GM18520 (cell line): ENCODE measurements at regions not wholly inside any gene's neighbourhood (a gene's known extent, or its start where the extent isn't known, plus 50 kb on each side); places are given as distances from the start of the nearest gene placed in this dataset.

ENCODE experiments used
- ATAC-seq: cut with Tn5 transposase; IDR thresholded peaks from one replicate; pipeline ENCODE4 v1.9.1; 2021; ENCODE audit not compliant: unreplicated experiment

GRCh38 chr9:26579056-26579455 is 313.5 kb downstream of the CAAP1 start:
- no peak for ATAC-seq

DNA sequence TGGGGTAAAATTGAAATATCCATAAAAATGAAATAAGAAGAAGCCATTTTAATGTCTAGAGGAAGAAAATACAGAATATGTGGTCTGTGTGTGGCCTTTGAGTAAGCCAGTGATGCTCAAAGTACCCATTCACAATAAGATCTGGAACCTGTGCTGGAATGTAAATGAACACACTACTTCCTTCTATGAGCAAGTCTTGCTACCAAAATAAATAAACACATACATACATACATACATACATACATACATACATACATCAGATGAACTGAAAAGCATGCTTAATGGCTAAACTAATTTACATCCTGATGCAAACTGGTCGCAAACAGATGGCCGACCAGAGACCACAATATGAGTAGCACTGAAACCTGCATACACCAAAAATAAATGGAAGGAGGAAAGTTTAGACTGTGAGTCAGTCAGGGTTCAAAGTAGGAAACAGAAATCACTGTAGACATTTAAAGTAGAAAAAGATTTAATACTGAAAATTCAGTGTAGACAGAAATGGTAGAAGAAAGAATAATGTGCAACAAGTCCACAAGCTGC is 317.6 kb downstream of the CAAP1 start:
- no peak for ATAC-seq

GRCh38 chr9:26574256-26574655 is 318.3 kb downstream of the CAAP1 start:
- ATAC-seq = no peak

DNA sequence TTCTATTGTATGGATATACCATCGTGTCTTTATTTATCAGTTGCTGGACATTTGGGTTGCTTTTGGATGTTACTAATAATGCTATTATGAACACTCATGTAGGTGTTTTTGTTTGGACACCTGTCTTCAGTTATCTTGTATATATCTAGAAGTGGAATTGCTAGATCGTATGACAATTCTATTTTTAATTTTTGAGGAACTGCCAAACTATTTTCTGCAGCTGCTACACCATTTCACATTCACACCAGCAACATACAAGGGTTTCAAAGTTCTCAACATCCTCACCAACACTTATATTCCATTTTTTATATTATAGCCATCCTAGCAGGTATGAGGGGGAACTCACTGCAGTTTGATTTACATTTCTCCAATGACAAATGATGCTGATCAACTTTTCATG is 324.6 kb downstream of the CAAP1 start:
- no peak for ATAC-seq

GRCh38 chr9:26566141-26566540 is 326.5 kb downstream of the CAAP1 start:
- ATAC-seq = no peak

DNA sequence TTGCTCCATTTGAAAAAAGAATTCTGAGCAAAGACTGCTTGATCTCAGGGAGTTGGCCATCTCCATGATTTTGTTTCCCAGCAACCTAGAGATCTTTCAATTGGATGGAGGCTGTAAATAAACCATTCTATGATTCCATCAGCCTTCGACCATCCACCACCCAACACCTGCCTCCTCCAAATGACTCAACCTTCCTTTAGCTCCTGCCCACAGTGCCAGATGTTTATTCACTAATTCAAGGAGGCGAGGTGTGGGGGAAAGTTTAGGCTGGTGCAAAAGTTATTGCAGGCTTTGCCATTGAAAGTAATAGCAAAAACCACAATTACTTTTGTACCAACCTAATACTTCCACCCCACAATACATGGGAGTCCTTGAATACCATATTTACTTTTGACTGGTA is 327.5 kb downstream of the CAAP1 start:
- ATAC-seq = no peak

DNA sequence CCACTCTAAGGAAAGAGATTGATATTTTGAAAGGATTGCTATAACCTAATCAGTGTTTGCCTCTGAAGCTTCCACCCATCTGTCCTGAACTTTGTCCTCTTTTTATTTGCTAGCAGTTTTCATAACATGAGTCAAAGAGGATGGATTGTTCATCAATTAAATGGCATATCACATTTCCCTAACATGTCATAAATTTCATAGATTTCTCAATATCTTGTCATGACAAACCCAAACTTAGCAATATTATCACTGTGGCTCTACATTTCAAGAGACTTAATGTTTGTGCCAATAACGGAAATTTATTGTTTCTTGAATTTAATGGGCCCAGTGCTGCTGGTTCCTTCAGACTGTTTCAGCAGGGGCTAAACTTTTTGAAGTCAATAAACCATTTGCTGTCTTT is 330.3 kb downstream of the CAAP1 start:
- ATAC-seq = no peak

DNA sequence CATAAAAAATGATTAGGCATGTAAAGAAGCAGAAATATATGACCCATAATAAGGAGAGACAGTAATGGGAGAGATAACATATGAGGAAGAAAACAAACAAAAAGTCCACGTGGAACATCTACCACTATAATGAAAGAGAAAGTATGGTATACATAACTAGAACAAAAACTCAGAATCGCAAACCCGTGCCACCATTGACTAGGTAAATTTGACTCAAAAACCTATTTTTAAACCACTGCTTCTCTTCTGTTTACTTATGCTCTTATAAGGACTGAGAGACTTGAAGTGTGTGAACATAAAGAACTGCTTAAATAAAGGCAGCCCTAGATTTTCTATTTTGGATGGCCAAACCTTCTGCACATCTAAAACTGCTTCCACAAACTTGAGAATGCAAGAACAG is 330.7 kb downstream of the CAAP1 start:
- ATAC-seq = no peak

DNA sequence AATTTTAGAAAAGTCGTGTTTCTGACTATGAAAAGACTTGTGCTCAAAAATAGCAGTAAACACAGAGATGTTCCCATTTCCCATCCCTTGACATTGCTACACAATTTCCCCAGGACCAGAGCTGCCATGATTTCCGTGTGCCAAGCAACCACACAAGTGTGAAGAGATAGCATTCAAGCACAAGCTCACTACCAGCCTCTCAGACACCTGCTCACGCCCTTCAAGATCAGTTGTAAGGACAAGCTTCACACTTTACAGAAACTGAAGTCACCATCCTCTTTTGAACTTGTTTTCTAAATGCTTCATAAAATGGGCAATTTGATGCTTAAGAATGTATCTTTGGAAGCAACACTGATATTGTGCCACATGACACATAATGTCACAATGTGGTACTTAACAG is 333.1 kb downstream of the CAAP1 start:
- ATAC-seq = no peak

- ATAC-seq = no peak
Measured at GRCh38 chr9:26551971-26552370, 340.6 kb downstream of the CAAP1 start.

- no peak for ATAC-seq
Measured at GRCh38 chr9:26551451-26551850, 341.2 kb downstream of the CAAP1 start.

DNA sequence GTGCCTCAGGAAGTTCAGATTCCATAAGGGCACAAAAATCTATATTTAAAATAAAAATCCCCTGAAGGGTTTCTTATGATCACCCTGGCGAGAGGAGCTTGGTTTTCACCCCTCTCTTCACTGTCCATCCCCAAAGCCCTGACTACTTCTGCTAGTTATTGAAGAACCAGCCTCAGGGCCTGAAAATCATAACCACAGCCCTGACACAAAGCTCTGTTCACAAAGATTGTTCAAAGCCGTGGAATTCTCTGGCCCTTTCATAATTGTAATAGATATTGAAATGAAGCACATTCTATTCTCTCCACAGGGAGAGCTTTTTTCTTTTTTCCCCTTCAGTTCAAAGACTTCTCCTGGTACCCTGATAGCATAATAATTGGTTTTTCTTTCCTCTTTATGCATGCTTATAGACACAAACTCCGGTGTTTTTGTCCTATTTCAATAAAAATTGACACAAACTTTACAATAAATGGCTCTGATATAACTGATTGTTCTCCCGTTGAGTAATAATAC is 343.8 kb downstream of the CAAP1 start:
- ATAC-seq = no peak

DNA sequence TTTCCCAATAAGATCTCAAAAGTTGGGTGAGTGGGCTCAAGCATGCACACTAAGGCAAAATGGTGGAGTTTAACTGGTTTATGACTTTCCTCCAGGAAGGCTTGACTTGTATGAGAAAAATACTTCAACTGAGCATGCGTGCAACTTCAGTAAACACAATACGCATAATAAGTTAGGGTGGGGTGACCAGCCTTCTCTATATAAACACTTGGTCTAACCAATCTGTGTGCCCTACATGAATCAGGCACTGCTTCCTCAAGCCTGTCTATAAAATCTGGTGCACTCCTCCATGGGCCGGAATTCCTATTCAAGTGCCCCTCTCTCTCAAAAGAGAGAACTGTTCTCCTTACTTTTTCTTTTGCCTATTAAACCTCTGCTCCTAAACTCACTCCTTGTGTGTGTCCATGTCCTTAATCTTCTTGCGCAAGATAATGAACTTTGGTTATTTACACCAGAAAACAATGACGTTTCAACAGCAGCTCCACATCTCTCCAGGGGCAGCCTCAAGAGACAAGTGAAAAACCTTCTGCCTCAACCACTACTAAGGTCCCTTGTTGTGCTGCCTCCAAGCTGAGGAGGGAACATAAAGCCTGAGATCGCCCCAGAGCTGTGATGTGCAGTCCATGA is 352.6 kb downstream of the CAAP1 start:
- no peak for ATAC-seq

DNA sequence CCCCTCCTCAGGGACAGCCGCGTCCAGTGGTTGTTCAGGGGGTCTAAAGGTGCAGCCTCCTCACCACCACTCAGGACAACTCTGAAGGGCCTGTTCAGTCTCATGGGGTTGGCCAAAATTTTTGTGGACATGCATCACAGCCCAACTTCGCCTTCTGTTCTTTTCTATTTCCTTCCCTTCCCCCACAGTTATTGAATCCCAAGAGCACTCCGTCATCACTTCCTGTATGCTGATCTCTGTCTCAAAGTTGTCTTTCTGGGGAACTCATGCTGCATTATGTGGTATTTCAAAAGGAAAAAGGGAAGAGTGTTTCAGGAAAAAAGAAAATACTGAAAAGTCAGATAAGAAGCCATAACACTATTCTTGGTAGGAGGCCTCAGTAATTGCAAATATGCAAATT is 355.4 kb downstream of the CAAP1 start:
- ATAC-seq = no peak

- no peak for ATAC-seq
Measured at GRCh38 chr9:26535151-26535550, 357.5 kb downstream of the CAAP1 start.

- no peak for ATAC-seq
Measured at GRCh38 chr9:26530841-26531240, 361.8 kb downstream of the CAAP1 start.

DNA sequence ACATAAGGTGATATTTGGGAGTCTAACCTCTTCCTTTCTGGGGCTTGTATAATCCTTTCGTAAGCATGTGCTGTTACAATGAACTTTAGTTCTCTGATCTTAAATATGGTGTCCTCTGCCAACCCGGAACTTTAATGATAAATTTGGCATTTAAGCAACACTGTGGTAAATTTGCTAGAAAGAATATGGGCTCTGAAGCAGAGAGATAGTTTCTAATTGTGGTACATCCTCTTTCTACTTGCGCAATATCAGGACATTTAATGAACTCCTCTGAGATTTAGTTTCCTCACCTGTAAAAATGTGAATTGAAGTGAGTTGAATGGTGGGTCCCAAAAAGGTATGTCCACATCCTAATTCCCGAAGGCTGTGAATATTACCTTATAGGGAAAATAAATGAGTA is 364.7 kb downstream of the CAAP1 start:
- ATAC-seq = no peak

GRCh38 chr9:26524267-26524666 is 368.3 kb downstream of the CAAP1 start:
- no peak for ATAC-seq

GRCh38 chr9:26523577-26523976 is 369.0 kb downstream of the CAAP1 start:
- ATAC-seq = no peak

DNA sequence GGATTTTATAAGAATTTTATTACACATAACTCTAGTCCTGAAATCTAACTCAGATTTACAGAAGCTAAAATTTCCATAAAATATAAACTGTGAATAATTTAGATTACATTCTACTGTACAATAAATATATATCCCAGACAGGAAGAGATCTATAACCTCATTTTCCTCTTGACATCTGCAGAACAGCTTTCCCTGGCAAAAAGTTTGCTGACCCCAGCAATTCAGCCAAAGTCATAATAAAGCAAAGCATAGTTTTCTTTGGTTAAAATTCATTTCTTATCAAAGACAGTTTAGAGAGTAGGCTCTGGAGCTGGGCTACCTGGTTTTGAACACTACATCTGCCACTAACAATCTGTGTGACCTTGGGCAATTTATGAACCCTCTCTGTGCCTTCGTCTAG is 372.5 kb downstream of the CAAP1 start:
- no peak for ATAC-seq

GRCh38 chr9:26516773-26517343 is 375.7 kb downstream of the CAAP1 start:
- ATAC-seq = no peak

DNA sequence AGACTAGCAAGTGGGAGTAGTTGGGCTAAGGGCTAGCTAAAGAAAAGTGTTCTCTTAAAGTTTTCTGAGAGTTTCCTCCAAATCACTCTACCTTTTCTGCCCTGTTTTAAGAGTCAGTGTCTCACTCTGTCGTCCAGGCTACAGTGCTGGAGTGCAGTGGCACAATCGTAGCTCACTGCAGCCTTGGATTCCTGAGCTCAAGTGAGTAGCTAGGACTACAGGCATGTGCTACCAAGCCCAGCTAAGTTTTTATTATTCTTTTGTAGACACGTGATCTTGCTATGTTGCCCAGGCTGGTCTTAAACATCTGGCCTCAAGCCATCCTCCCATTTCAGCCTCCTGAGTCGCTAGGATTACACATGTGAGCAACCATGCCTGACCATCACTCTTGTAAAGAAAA is 378.9 kb downstream of the CAAP1 start:
- no peak for ATAC-seq

DNA sequence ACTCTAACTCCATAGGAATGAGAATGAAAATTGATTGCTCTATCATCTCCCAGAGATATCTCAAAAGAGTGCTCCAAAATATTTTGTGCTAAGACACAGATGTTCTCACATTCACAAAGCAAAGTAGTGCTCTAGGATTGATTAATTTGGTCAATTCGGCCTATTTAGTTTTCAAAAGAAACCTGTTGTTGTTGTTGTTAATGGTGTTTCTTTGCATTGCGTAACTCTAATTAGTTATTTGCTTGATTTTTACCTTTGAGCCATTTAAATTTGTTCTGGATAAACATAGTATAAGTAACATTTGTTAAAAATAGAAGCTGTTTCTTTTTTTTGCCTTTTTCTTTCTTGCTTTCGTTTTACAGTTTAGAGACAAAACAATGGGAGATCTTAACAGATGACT is 382.5 kb downstream of the CAAP1 start:
- ATAC-seq = no peak
